Endodermal cell (in vitro differentiated cells): ENCODE measurements at regions not wholly inside any gene's neighbourhood (a gene's known extent, or its start where the extent isn't known, plus 50 kb on each side); places are given as distances from the start of the nearest gene placed in this dataset.

Source experiments
- DNase-seq: peaks from one replicate; pipeline ENCODE4 v3.0.0-alpha.2; 2017
- H3K27ac ChIP-seq: 2 replicates; pipeline ENCODE4 v1.5.1; 2013; ENCODE audit warnings: mild to moderate bottlenecking, low read depth, low read length, moderate library complexity
- H3K27me3 ChIP-seq: 2 replicates; pipeline ENCODE4 v1.6.1; 2013; ENCODE audit warnings: mild to moderate bottlenecking, low read length, moderate library complexity; ENCODE audit not compliant: insufficient read depth, control insufficient read depth, poor library complexity, severe bottlenecking
- H3K36me3 ChIP-seq: 2 replicates; pipeline ENCODE4 v1.7.0; 2013; ENCODE audit warnings: mild to moderate bottlenecking, low read length, moderate library complexity; ENCODE audit not compliant: control insufficient read depth, insufficient read depth
- H3K4me1 ChIP-seq: one replicate; pipeline ENCODE4 v1.7.0; 2013; ENCODE audit warnings: low read length; ENCODE audit not compliant: control insufficient read depth, insufficient read depth
- H3K4me3 ChIP-seq: 2 replicates; pipeline ENCODE4 v1.5.1; 2013; ENCODE audit warnings: mild to moderate bottlenecking, low read length, moderate library complexity
- H3K9ac ChIP-seq: 2 replicates; pipeline ENCODE4 v1.6.1; 2013; ENCODE audit warnings: mild to moderate bottlenecking, low read length, moderate library complexity; ENCODE audit not compliant: poor library complexity, severe bottlenecking; ENCODE audit errors: extremely low read depth
- H3K9me3 ChIP-seq: 2 replicates; pipeline ENCODE4 v1.6.1; 2013; ENCODE audit warnings: mild to moderate bottlenecking, low read length, moderate library complexity; ENCODE audit not compliant: control insufficient read depth
- H3K27ac Mint-ChIP-seq: 2 replicates; pipeline ENCODE4 v1.8.0; 2020; ENCODE audit warnings: mixed read lengths
- H3K27me3 Mint-ChIP-seq: 2 replicates; pipeline ENCODE4 v1.8.0; 2021; ENCODE audit warnings: mild to moderate bottlenecking, mixed read lengths; ENCODE audit not compliant: insufficient read depth
- H3K36me3 Mint-ChIP-seq: 2 replicates; pipeline ENCODE4 v1.8.0; 2020; ENCODE audit warnings: low read depth, mixed read lengths
- H3K4me1 Mint-ChIP-seq: 2 replicates; pipeline ENCODE4 v1.8.0; 2020; ENCODE audit warnings: mixed read lengths
- H3K4me3 Mint-ChIP-seq: 2 replicates; pipeline ENCODE4 v1.8.0; 2020; ENCODE audit warnings: mild to moderate bottlenecking, moderate library complexity, mixed read lengths
- H3K9me3 Mint-ChIP-seq: 2 replicates; pipeline ENCODE4 v1.8.0; 2020; ENCODE audit warnings: mild to moderate bottlenecking, mixed read lengths
- WGBS, 2 experiments: methylation state at CpG; one replicate each; pipeline versions ENCODE4 v1.1.5 to v1.1.7; 2013; ENCODE audit warnings: missing lambda C conversion rate in 2 of 2, mixed read lengths in 1 of 2; ENCODE audit not compliant: insufficient coverage in 1 of 2, insufficient read length in 1 of 2; 5-methylcytosine and 5-hydroxymethylcytosine counted together
- TF ChIP-seq, protein P1 (sequence below): fragments of 200-600 bp; sonication (generic); conservative IDR thresholded peaks from 2 replicates; pipeline ENCODE4 v1.5.0; 2021; ENCODE audit warnings: antibody characterized with exemption, mild to moderate bottlenecking

DNA sequence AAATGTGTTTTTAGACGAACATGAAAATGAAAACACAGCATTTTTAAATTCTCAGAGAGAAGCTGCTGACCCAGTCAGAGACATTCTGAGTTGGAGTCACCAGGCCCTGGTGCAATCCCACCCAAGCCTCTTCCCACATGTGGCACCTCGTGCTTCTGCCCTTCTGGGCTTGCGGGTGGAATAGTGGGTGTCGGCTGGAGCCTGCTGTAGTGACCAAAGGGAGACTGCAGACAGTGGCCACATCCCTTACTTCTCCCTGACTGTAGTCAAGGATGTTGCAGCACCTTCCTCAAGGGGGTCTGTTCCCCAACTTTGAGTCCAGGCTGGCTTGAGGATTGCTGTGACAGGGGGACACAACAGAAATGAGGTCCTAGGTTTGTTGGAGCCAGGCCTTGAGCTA lies 104.4 kb upstream of the GLI2 start:
- DNase-seq = no peak
- Histone ChIP-seq H3K27ac (peak overlapping the region; percentile 33), H3K27me3 (no peaks in the 10 kb centered on the region), H3K9ac (no peak overlapping the region), H3K9me3 (peaks cover 7% of the 10 kb centered on the region), H3K36me3 (no peaks in the 10 kb centered on the region), H3K4me1 (no peaks in the 10 kb centered on the region), H3K4me3 (no peak overlapping the region)
- peaks cover 9% of the 10 kb centered on the region for H3K4me1 Mint-ChIP-seq
- H3K9me3 Mint-ChIP-seq = peaks cover 7% of the 10 kb centered on the region
- no peaks in the 10 kb centered on the region for H3K36me3 Mint-ChIP-seq
- TF ChIP-seq, protein P1, sequence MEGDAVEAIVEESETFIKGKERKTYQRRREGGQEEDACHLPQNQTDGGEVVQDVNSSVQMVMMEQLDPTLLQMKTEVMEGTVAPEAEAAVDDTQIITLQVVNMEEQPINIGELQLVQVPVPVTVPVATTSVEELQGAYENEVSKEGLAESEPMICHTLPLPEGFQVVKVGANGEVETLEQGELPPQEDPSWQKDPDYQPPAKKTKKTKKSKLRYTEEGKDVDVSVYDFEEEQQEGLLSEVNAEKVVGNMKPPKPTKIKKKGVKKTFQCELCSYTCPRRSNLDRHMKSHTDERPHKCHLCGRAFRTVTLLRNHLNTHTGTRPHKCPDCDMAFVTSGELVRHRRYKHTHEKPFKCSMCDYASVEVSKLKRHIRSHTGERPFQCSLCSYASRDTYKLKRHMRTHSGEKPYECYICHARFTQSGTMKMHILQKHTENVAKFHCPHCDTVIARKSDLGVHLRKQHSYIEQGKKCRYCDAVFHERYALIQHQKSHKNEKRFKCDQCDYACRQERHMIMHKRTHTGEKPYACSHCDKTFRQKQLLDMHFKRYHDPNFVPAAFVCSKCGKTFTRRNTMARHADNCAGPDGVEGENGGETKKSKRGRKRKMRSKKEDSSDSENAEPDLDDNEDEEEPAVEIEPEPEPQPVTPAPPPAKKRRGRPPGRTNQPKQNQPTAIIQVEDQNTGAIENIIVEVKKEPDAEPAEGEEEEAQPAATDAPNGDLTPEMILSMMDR = no peak
- no peak overlapping the region for H3K27ac Mint-ChIP-seq
- H3K27me3 Mint-ChIP-seq = peaks cover 22% of the 10 kb centered on the region
- no peak overlapping the region for H3K4me3 Mint-ChIP-seq
- WGBS, 2 experiments = 92 to 93% methylated on average over 1 to 4 of the region's 4 CpGs

- TF ChIP-seq, protein P1 = no peak
- Histone ChIP-seq H3K9ac (no peak overlapping the region), H3K4me1 (no peaks in the 10 kb centered on the region), H3K4me3 (no peak overlapping the region), H3K36me3 (no peaks in the 10 kb centered on the region), H3K9me3 (peaks cover 7% of the 10 kb centered on the region), H3K27me3 (no peaks in the 10 kb centered on the region), H3K27ac (no peak overlapping the region)
- Mint-ChIP-seq H3K36me3 (no peaks in the 10 kb centered on the region), H3K9me3 (peaks cover 7% of the 10 kb centered on the region), H3K4me3 (no peak overlapping the region), H3K4me1 (peaks cover 12% of the 10 kb centered on the region), H3K27ac (no peak overlapping the region), H3K27me3 (peaks cover 20% of the 10 kb centered on the region)
- WGBS, 2 experiments = 81% methylated on average over 3 of the region's 3 CpGs; no CpG with 5 or more reads in 1 of the 2 experiments
- DNase-seq = peak; percentile 28
Measured at GRCh38 chr2:120631724-120632123, 103.9 kb upstream of the GLI2 start.

GRCh38 chr2:120632796-120633646 lies 102.6 kb upstream of the GLI2 start:
- TF ChIP-seq, protein P1 = no peak
- Mint-ChIP-seq H3K4me3 (no peak overlapping the region), H3K4me1 (peaks cover 12% of the 10 kb centered on the region), H3K27me3 (peaks cover 10% of the 10 kb centered on the region), H3K36me3 (no peaks in the 10 kb centered on the region), H3K9me3 (peaks cover 5% of the 10 kb centered on the region), H3K27ac (no peak overlapping the region)
- peak; percentile 46 for DNase-seq
- Histone ChIP-seq H3K27me3 (no peaks in the 10 kb centered on the region), H3K9me3 (peaks cover 5% of the 10 kb centered on the region), H3K27ac (no peak overlapping the region), H3K4me3 (no peak overlapping the region), H3K9ac (no peak overlapping the region), H3K4me1 (no peaks in the 10 kb centered on the region), H3K36me3 (no peaks in the 10 kb centered on the region)
- 89 to 96% methylated on average over 9 to 17 of the region's 17 CpGs for WGBS, 2 experiments
